ENCODE measurements at regions not wholly inside any gene's neighbourhood (a gene's known extent, or its start where the extent isn't known, plus 50 kb on each side); places are given as distances from the start of the nearest gene placed in this dataset.

DNA sequence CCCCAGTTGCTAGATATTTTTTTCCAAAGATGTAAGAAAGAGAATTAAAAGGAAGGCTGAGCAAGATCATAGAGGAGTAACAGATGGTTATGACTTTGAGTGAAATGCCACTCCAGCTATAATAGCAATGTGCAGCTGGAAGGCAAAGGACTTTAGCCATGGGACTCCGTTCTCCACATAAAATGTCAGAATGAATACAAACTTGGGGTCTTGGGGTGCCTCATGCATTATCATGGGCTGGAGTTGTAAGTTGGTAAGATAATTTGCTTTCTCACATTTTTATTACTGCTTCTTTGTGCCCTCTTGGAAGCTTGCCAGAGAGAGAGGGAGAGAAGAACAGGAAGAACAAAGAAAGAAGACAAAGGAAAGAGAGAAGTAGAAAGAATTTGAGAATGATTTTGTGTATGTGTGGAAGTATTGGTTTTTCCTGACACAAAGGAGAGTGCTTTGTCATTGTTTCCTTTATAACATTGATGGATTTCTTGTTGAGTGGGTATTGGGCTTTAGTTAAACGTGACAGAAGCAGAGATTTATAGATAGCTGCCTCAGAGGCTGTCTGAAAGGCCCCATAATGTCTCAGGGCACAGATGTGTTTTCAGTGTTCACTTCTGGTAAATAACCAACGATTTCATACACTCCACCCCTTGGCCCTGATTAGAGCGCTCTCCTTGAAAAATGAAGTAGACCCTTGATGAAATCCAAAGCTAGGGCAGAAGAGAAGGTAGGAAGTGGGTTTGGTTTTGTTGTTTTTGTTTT is 715.3 kb downstream of the NR2F2 start:
- no peaks in the 10 kb centered on the region for H3K9me3 Mint-ChIP-seq
- H3K4me1 Mint-ChIP-seq: no peaks in the 10 kb centered on the region
- no peak overlapping the region for H3K27ac Mint-ChIP-seq
- DNase-seq: no peak
- H3K4me3 Mint-ChIP-seq: no peak overlapping the region
- ChIA-PET CTCF (no interaction called here), POLR2A (no interaction called here)
- no peaks in the 10 kb centered on the region for H3K36me3 Mint-ChIP-seq (ENCODE audit: low read depth)
- no peaks in the 10 kb centered on the region for H3K27me3 Mint-ChIP-seq

DNA sequence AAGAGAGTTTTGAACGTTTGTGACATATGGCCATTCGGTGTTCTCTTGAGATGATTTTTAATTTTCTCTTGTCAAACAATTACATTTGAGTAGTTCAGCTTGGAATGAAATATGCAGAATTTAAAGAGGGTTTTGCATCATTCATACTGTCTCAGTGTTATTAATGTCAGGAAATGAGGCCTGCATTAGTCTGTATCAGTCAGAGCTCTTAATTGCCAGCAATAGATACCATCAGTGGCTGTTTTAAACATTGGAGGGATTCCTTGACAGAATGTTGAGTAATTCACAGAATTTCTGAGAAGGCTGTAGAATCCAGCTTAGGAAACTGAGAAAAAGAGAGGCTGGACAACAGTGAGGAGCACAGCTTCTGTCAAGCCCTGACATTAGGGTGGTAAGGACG is 722.0 kb downstream of the NR2F2 start:
- Mint-ChIP-seq H3K27ac (no peak overlapping the region), H3K27me3 (no peaks in the 10 kb centered on the region), H3K4me1 (no peaks in the 10 kb centered on the region), H3K9me3 (peaks cover 7% of the 10 kb centered on the region), H3K36me3 (ENCODE audit: low read depth) (no peaks in the 10 kb centered on the region), H3K4me3 (no peak overlapping the region)
- no peak for DNase-seq
- ChIA-PET POLR2A (interaction anchor here (0.9 kb wide), 1 partner anchor 25 kb away, joined by 3 read pairs; no protein-coding TSS in a partner anchor), CTCF (interaction anchor here (0.5 kb wide), 1 partner anchor 598 kb away, joined by 4 read pairs; no protein-coding TSS in a partner anchor)

DNA sequence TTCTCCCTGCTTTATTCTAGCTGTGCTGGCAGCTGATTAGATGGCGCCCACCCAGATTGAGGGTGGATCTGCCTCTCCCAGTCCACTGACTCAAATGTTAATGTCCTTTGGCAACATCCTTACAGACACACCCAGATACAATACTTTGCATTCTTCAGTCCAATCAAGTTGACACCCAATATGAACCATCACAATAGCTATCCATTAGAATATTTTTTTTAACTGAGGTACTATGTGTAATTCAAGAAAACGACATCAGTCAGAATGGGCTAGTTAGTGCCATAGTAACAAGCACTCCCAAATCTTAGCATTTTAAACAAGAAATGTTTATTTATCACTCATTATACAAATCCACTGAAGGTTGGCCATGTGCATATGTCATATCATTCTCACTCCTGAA is 723.1 kb downstream of the NR2F2 start:
- no peaks in the 10 kb centered on the region for H3K27me3 Mint-ChIP-seq
- no peak overlapping the region for H3K27ac Mint-ChIP-seq
- no peak overlapping the region for H3K4me3 Mint-ChIP-seq
- H3K36me3 Mint-ChIP-seq (ENCODE audit: low read depth): no peaks in the 10 kb centered on the region
- no peak for DNase-seq
- no peaks in the 10 kb centered on the region for H3K4me1 Mint-ChIP-seq
- CTCF ChIA-PET: no interaction called here
- POLR2A ChIA-PET: no interaction called here
- H3K9me3 Mint-ChIP-seq: peaks cover 7% of the 10 kb centered on the region

DNA sequence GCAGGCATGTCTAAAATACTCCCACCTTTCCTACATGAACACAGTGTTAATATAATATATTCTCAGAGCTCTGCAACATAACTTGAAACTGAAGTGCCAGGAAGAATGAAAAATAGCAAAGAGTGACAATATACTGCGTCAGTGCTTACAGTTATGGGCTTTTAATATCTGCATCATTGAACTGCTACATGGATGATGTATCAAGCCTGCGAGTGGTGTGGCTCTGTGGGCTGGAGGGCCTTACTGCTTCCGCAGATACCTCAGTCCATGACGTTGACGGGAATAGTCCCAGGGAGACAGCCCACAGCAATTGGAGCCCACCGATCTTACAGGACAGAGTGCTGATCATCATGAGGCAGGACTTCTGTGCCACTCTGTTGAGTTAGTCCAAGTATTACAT is 727.0 kb downstream of the NR2F2 start:
- Mint-ChIP-seq H3K4me3 (no peak overlapping the region), H3K36me3 (ENCODE audit: low read depth) (no peaks in the 10 kb centered on the region), H3K4me1 (no peaks in the 10 kb centered on the region), H3K9me3 (peaks cover 6% of the 10 kb centered on the region), H3K27me3 (no peaks in the 10 kb centered on the region), H3K27ac (no peak overlapping the region)
- DNase-seq: no peak
- ChIA-PET POLR2A (no interaction called here), CTCF (no interaction called here)

DNA sequence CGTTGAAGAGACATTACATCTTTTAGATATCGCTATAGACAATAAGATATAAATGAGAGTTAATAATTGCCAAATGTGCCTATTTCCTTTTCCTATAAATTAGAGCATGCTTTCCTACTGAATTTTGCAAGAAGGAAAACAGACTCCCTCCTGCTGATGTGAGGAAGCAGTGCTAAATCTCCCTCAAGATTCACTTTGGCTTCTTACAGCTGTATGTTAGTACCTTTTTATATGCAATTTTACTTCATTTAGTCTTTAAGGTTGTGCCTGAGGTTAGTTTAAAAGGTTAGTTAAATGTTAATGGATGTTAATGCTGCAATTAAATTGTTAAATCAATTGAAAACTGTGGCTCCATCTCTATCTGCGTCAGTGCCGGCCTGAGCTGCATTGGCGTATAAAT is 728.8 kb downstream of the NR2F2 start:
- POLR2A ChIA-PET: no interaction called here
- CTCF ChIA-PET: no interaction called here
- H3K27me3 Mint-ChIP-seq: no peaks in the 10 kb centered on the region
- H3K4me1 Mint-ChIP-seq: no peaks in the 10 kb centered on the region
- DNase-seq: no peak
- H3K36me3 Mint-ChIP-seq (ENCODE audit: low read depth): no peaks in the 10 kb centered on the region
- no peak overlapping the region for H3K27ac Mint-ChIP-seq
- peaks cover 4% of the 10 kb centered on the region for H3K9me3 Mint-ChIP-seq
- H3K4me3 Mint-ChIP-seq: no peak overlapping the region

DNA sequence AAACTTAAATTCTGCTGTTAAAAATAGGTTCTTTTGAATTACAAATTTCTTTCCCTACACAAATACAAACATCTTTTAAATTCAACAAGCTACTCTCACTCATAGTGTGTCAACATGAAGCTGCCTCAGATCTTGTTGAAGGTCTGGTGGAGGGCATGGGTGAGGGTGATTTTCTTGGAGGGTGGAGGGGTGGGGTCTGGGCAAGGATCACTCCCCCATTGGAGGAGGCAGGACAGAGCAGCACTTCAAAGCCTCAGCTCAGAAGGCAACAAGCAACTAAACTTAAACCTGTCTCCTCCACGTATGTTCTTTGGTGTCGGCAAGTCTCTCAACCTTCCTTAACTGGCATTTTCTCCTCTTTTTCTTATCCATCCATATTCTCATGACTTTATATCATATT is 730.9 kb downstream of the NR2F2 start:
- H3K4me1 Mint-ChIP-seq: no peaks in the 10 kb centered on the region
- no peaks in the 10 kb centered on the region for H3K27me3 Mint-ChIP-seq
- no peak overlapping the region for H3K27ac Mint-ChIP-seq
- CTCF ChIA-PET: no interaction called here
- no peaks in the 10 kb centered on the region for H3K36me3 Mint-ChIP-seq (ENCODE audit: low read depth)
- H3K4me3 Mint-ChIP-seq: no peak overlapping the region
- DNase-seq: no peak
- POLR2A ChIA-PET: no interaction called here
- peaks cover 5% of the 10 kb centered on the region for H3K9me3 Mint-ChIP-seq

DNA sequence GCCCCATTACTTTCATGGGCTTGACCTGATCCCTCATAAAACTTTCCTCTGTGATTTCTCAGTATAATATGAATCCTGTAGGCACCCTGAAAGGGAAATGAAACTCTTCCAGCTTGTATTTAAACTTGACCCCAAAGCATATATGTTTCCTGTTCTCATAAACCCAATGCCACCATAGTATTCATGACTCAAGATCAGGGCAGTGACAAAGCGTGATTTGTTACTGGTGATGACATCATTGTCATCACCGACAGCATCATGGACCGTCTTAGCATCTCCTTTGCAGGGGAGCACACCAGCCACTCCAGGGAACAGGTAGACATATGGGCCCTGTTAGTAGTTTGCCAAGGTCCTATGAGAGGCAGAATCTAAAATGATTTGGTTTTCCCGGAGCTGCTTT is 741.2 kb downstream of the NR2F2 start:
- POLR2A ChIA-PET: no interaction called here
- no peaks in the 10 kb centered on the region for H3K36me3 Mint-ChIP-seq (ENCODE audit: low read depth)
- H3K4me1 Mint-ChIP-seq: no peaks in the 10 kb centered on the region
- CTCF ChIA-PET: no interaction called here
- H3K4me3 Mint-ChIP-seq: no peak overlapping the region
- no peaks in the 10 kb centered on the region for H3K27me3 Mint-ChIP-seq
- no peak for DNase-seq
- no peak overlapping the region for H3K27ac Mint-ChIP-seq
- peaks cover 22% of the 10 kb centered on the region for H3K9me3 Mint-ChIP-seq

DNA sequence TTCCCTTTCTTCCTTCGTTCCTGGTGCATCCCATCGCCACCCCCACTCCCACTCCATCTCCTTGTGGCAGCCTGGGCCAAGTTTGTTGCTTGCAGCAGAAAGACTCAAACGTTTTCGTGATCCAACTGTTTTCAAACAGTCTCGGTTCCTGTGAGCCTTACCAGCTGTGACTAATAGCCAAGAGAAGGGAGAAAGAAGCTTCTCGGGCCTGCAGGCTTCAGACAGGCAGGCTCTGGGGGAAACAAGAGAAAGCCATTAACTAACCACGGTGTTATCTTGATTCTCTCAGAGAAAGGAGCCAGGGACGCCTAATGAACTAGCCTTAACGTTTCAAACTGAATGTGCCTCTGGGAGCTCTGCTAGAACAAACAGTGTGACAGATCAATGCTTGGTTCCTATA is 742.0 kb downstream of the NR2F2 start:
- ChIA-PET CTCF (no interaction called here), POLR2A (no interaction called here)
- Mint-ChIP-seq H3K4me1 (no peaks in the 10 kb centered on the region), H3K27ac (no peak overlapping the region), H3K9me3 (peaks cover 22% of the 10 kb centered on the region), H3K27me3 (no peaks in the 10 kb centered on the region), H3K4me3 (no peak overlapping the region), H3K36me3 (ENCODE audit: low read depth) (no peaks in the 10 kb centered on the region)
- no peak for DNase-seq

DNA sequence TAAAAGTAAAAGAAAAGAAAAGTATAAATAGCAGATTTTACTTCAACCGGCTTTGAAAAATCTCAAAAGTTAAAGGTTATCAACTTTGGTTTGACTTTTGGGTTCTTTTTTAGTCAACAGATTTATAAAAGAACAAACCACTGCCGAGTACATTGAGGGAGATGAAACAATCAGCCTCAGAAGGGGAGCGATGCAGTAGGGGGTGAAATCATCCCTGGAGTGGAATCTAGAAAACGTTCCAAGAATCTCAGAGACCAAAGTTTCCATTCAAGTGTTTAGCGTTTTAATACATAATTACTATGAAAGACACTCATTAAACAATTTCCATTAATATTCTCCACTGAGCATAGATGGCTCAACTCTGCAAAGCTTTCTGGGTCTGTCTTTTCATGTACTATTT is 745.5 kb downstream of the NR2F2 start:
- DNase-seq: no peak
- H3K4me1 Mint-ChIP-seq: no peaks in the 10 kb centered on the region
- ChIA-PET POLR2A (no interaction called here), CTCF (no interaction called here)
- no peak overlapping the region for H3K4me3 Mint-ChIP-seq
- H3K36me3 Mint-ChIP-seq (ENCODE audit: low read depth): no peaks in the 10 kb centered on the region
- H3K27ac Mint-ChIP-seq: no peak overlapping the region
- H3K9me3 Mint-ChIP-seq: peaks cover 21% of the 10 kb centered on the region
- H3K27me3 Mint-ChIP-seq: no peaks in the 10 kb centered on the region

DNA sequence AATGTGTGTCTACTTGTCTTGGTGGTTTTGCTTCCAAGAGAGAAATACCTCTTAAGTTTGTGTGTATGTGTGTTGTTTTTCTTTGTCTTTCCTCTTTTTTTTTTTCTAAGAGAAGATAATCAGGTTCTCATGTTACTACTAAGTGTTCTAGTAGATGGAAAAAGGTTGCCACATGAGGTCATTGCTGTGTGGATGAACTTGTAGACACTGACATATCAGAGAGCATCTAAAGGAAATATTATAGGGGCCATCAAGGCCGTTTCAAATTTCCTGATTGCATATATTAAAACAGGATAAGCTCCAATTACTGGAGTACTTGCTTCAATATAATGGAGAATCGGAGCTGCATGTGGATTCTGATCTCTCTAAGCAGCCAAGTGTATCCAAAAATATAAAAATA is 747.5 kb downstream of the NR2F2 start:
- no peak overlapping the region for H3K4me3 Mint-ChIP-seq

DNA sequence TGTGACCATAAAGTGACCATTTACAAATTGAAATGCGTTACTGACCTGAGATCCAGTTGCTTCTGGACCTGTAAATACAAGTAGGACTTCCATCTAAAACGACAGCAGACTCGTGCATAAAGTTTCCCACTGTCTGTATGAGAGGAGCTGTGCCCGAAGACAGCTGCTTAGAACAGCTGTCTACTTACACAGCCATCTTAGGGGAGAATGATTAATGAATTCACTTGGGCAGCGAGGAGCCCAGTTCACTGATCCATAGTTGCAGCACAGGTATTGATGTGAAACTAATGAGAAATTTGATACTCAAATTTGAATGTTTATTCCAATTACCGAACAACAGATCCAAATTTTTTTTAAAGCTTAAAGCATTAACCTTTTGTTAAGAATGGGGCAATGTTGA is 748.1 kb downstream of the NR2F2 start:
- Mint-ChIP-seq H3K27ac (no peak overlapping the region), H3K4me3 (no peak overlapping the region), H3K9me3 (peaks cover 18% of the 10 kb centered on the region), H3K27me3 (no peaks in the 10 kb centered on the region), H3K36me3 (ENCODE audit: low read depth) (no peaks in the 10 kb centered on the region), H3K4me1 (no peaks in the 10 kb centered on the region)
- CTCF ChIA-PET: no interaction called here
- no peak for DNase-seq
- POLR2A ChIA-PET: no interaction called here

More for the DNA sequence above, 747.5 kb downstream of the NR2F2 start:
- POLR2A ChIA-PET: no interaction called here
- H3K27ac Mint-ChIP-seq: no peak overlapping the region
- DNase-seq: no peak
- CTCF ChIA-PET: no interaction called here
- no peaks in the 10 kb centered on the region for H3K27me3 Mint-ChIP-seq
- H3K9me3 Mint-ChIP-seq: peaks cover 18% of the 10 kb centered on the region
- no peaks in the 10 kb centered on the region for H3K4me1 Mint-ChIP-seq
- H3K36me3 Mint-ChIP-seq (ENCODE audit: low read depth): no peaks in the 10 kb centered on the region

DNA sequence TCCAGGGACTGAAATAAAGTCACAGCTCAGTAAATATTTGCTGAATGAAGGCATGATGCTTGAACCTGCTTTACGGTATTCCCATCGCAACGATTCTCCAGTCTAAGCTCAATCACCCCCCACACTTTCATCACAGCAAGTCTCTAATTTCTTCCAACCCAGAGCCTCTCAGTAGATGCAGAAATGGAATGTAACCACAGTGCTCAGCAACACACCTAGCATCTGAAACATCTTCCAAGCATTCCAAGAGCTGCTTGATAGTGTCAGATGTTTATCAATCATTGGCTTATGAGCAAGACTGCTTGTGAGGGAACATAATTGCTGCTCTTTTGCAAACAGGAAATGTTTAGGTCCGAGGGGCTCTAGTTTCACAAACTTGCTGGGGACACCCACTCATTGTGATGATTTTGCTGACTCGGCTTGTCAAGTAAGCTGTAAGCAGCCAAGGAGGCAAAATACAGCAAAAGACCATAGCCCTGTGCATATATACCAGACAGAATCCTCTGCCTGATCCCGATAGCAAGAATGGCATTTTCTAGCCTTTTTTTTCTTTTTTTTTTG is 751.2 kb downstream of the NR2F2 start:
- no peaks in the 10 kb centered on the region for H3K36me3 Mint-ChIP-seq (ENCODE audit: low read depth)
- DNase-seq: no peak
- no peak overlapping the region for H3K4me3 Mint-ChIP-seq
- H3K27ac Mint-ChIP-seq: no peak overlapping the region
- peaks cover 16% of the 10 kb centered on the region for H3K9me3 Mint-ChIP-seq
- POLR2A ChIA-PET: no interaction called here
- CTCF ChIA-PET: no interaction called here
- H3K27me3 Mint-ChIP-seq: no peaks in the 10 kb centered on the region
- H3K4me1 Mint-ChIP-seq: no peaks in the 10 kb centered on the region

DNA sequence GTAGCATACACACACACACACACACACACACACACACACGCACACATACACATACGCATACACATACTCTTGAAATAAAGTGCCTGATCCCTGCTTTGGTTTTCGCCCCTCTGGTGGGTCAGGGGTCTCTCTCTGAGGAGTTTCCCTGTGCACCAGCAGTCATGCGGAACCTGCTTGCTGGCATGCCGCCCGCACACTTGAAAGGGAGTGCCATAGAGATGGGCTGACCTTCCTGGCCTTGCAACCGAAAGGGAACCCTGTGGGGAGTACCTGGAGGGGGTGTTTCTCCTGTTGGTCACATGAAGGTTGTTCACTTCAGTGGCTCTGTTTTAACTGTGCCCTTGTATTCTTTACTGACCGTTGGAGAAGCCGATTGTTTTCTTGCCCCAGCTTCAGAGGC is 752.3 kb downstream of the NR2F2 start:
- H3K27me3 Mint-ChIP-seq: no peaks in the 10 kb centered on the region
- no peak overlapping the region for H3K27ac Mint-ChIP-seq
- H3K4me1 Mint-ChIP-seq: no peaks in the 10 kb centered on the region
- H3K9me3 Mint-ChIP-seq: peaks cover 18% of the 10 kb centered on the region
- DNase-seq: no peak
- CTCF ChIA-PET: no interaction called here
- no peak overlapping the region for H3K4me3 Mint-ChIP-seq
- POLR2A ChIA-PET: no interaction called here
- H3K36me3 Mint-ChIP-seq (ENCODE audit: low read depth): no peaks in the 10 kb centered on the region

DNA sequence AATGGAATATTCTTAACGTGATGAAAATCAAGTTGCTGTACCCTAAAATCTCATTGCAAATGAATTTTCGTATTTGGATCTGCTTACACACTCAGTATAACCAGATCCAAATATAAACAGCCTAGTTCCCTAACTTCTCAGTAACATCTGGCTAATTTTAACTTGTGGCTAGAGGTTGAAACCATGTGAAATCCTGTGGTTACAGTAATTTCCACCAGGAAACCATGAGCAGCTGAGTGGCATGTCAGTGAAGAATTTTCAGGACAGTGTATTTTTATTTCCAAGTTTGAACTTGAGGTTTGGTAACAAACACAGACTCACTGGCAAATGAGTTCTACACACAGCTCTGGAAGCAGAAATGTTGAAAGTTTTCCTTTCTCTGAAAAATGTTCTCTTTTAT is 754.1 kb downstream of the NR2F2 start:
- no peak overlapping the region for H3K4me3 Mint-ChIP-seq
- H3K27ac Mint-ChIP-seq: no peak overlapping the region
- no peaks in the 10 kb centered on the region for H3K4me1 Mint-ChIP-seq
- no peaks in the 10 kb centered on the region for H3K36me3 Mint-ChIP-seq (ENCODE audit: low read depth)
- no peak for DNase-seq
- H3K27me3 Mint-ChIP-seq: no peaks in the 10 kb centered on the region
- H3K9me3 Mint-ChIP-seq: peaks cover 10% of the 10 kb centered on the region
- CTCF ChIA-PET: no interaction called here
- POLR2A ChIA-PET: no interaction called here
